ENCODE measurements at regions not wholly inside any gene's neighbourhood (a gene's known extent, or its start where the extent isn't known, plus 50 kb on each side); places are given as distances from the start of the nearest gene placed in this dataset.

- TF ChIP-seq, protein P1, sequence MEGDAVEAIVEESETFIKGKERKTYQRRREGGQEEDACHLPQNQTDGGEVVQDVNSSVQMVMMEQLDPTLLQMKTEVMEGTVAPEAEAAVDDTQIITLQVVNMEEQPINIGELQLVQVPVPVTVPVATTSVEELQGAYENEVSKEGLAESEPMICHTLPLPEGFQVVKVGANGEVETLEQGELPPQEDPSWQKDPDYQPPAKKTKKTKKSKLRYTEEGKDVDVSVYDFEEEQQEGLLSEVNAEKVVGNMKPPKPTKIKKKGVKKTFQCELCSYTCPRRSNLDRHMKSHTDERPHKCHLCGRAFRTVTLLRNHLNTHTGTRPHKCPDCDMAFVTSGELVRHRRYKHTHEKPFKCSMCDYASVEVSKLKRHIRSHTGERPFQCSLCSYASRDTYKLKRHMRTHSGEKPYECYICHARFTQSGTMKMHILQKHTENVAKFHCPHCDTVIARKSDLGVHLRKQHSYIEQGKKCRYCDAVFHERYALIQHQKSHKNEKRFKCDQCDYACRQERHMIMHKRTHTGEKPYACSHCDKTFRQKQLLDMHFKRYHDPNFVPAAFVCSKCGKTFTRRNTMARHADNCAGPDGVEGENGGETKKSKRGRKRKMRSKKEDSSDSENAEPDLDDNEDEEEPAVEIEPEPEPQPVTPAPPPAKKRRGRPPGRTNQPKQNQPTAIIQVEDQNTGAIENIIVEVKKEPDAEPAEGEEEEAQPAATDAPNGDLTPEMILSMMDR (IDR thresholded peaks at IDR 0.05): no peak
- TF ChIP-seq POLR2A (IDR thresholded peaks at IDR 0.05): no peak
These were observed 119.3 kb downstream of the ASB9 start for GRCh38 chrX:15150586-15150985.

Data from adrenal gland (tissue), 5 donors.